ENCODE measurements at regions not wholly inside any gene's neighbourhood (a gene's known extent, or its start where the extent isn't known, plus 50 kb on each side); places are given as distances from the start of the nearest gene placed in this dataset.
"Not testable (repeated sequence)": the region's sequence is repeated elsewhere in the genome, so short reads cannot be mapped to it uniquely, and the experiment has no call there.

- DNase-seq (ENCODE audit: low spot score), result not testable (repeated sequence)
These were observed 175.3 kb downstream of the LAT start for GRCh38 chr16:29160171-29160570.

- DNase-seq (ENCODE audit: low spot score), result not testable (repeated sequence)
These were observed 174.8 kb downstream of the LAT start for GRCh38 chr16:29159603-29160002.

GRCh38 chr16:29158785-29159184 is 173.9 kb downstream of the LAT start:
- no peak for DNase-seq (ENCODE audit: low spot score)

- not testable (repeated sequence) for DNase-seq (ENCODE audit: low spot score)
These were observed 173.4 kb downstream of the LAT start for GRCh38 chr16:29158031-29158784.

- not testable (repeated sequence) for DNase-seq (ENCODE audit: low spot score)
These were observed 172.4 kb downstream of the LAT start for GRCh38 chr16:29157051-29157923.

- DNase-seq (ENCODE audit: low spot score), result no peak
These were observed 171.7 kb downstream of the LAT start for GRCh38 chr16:29156511-29156910.

- DNase-seq (ENCODE audit: low spot score), result not testable (repeated sequence)
These were observed 171.0 kb downstream of the LAT start for GRCh38 chr16:29155866-29156200.

- not testable (repeated sequence) for DNase-seq (ENCODE audit: low spot score)
These were observed 170.4 kb downstream of the LAT start for GRCh38 chr16:29155131-29155865.

- DNase-seq (ENCODE audit: low spot score), result no peak
These were observed 169.8 kb downstream of the LAT start for GRCh38 chr16:29154676-29155121.

- no peak for DNase-seq (ENCODE audit: low spot score)
These were observed 169.2 kb downstream of the LAT start for GRCh38 chr16:29154088-29154487.

- not testable (repeated sequence) for DNase-seq (ENCODE audit: low spot score)
These were observed 168.5 kb downstream of the LAT start for GRCh38 chr16:29153307-29153706.

GRCh38 chr16:29152544-29153031 is 167.7 kb downstream of the LAT start:
- DNase-seq (ENCODE audit: low spot score), result not testable (repeated sequence)

- DNase-seq (ENCODE audit: low spot score), result no peak
These were observed 166.5 kb downstream of the LAT start for GRCh38 chr16:29151317-29151716.

GRCh38 chr16:29149912-29150311 is 165.1 kb downstream of the LAT start:
- DNase-seq (ENCODE audit: low spot score), result not testable (repeated sequence)

GRCh38 chr16:29148867-29149272 is 164.0 kb downstream of the LAT start:
- DNase-seq (ENCODE audit: low spot score), result no peak

- DNase-seq (ENCODE audit: low spot score), result no peak
These were observed 163.4 kb downstream of the LAT start for GRCh38 chr16:29148131-29148691.

- DNase-seq (ENCODE audit: low spot score), result not testable (repeated sequence)
These were observed 162.9 kb downstream of the LAT start for GRCh38 chr16:29147710-29148109.

- DNase-seq (ENCODE audit: low spot score), result not testable (repeated sequence)
These were observed 162.2 kb downstream of the LAT start for GRCh38 chr16:29146808-29147643.

GRCh38 chr16:29146266-29146665 is 161.4 kb downstream of the LAT start:
- DNase-seq (ENCODE audit: low spot score), result no peak

- not testable (repeated sequence) for DNase-seq (ENCODE audit: low spot score)
These were observed 160.8 kb downstream of the LAT start for GRCh38 chr16:29145486-29146225.
